DOHH2 (cell line): ENCODE measurements at regions not wholly inside any gene's neighbourhood (a gene's known extent, or its start where the extent isn't known, plus 50 kb on each side); places are given as distances from the start of the nearest gene placed in this dataset.

Source experiments
- H3F3A ChIP-seq: fragments of 200-600 bp; sonication (generic), shearing (Covaris generic); 2 replicates; pipeline ENCODE4 v1.6.0; 2016; ENCODE audit warnings: antibody characterized with exemption, mild to moderate bottlenecking; ENCODE audit not compliant: control insufficient read depth, insufficient read depth
- H3K27ac ChIP-seq: fragments of 200-600 bp; sonication (generic); 2 replicates; pipeline ENCODE4 v1.5.1; 2014; ENCODE audit warnings: low read depth, mild to moderate bottlenecking, low read length, moderate library complexity
- H3K27me3 ChIP-seq: fragments of 200-600 bp; sonication (generic); 2 replicates; pipeline ENCODE4 v1.6.1; 2014; ENCODE audit warnings: mild to moderate bottlenecking, low read length, mixed read lengths; ENCODE audit not compliant: control insufficient read depth
- H3K36me3 ChIP-seq: fragments of 200-600 bp; sonication (generic); 2 replicates; pipeline ENCODE4 v1.6.1; 2014; ENCODE audit warnings: mild to moderate bottlenecking, low read length, moderate library complexity, mixed read lengths; ENCODE audit not compliant: control insufficient read depth
- H3K4me1 ChIP-seq: fragments of 200-600 bp; sonication (generic); 2 replicates; pipeline ENCODE4 v1.6.1; 2014; ENCODE audit warnings: mild to moderate bottlenecking, low read length, mixed read lengths; ENCODE audit not compliant: control insufficient read depth
- H3K4me2 ChIP-seq: fragments of 200-600 bp; sonication (generic); 2 replicates; pipeline ENCODE4 v1.6.0; 2014; ENCODE audit warnings: mild to moderate bottlenecking, low read length, moderate library complexity
- H3K4me3 ChIP-seq: fragments of 200-600 bp; sonication (generic); 2 replicates; pipeline ENCODE4 v1.5.1; 2014; ENCODE audit warnings: mild to moderate bottlenecking, low read length, mixed read lengths
- H3K79me2 ChIP-seq: fragments of 200-600 bp; sonication (generic); 2 replicates; pipeline ENCODE4 v1.6.1; 2014; ENCODE audit warnings: mild to moderate bottlenecking, low read length, mixed read lengths; ENCODE audit not compliant: control insufficient read depth
- H3K9me2 ChIP-seq: fragments of 200-600 bp; sonication (generic); replicated peaks from 2 replicates; pipeline ENCODE4 v1.6.1; 2014; ENCODE audit warnings: mild to moderate bottlenecking, low read length, mixed read lengths; ENCODE audit not compliant: control insufficient read depth
- H3K9me3 ChIP-seq: fragments of 200-600 bp; sonication (generic); 2 replicates; pipeline ENCODE4 v1.6.1; 2014; ENCODE audit warnings: antibody characterized with exemption, low read length, mixed read lengths; ENCODE audit not compliant: control insufficient read depth, insufficient read depth
- H4K20me1 ChIP-seq: fragments of 200-600 bp; sonication (generic); 2 replicates; pipeline ENCODE4 v1.6.0; 2014; ENCODE audit warnings: low read depth, mild to moderate bottlenecking, antibody characterized with exemption, low read length, moderate library complexity; ENCODE audit not compliant: control insufficient read depth, insufficient read depth
- EZH2phosphoT487 ChIP-seq: fragments of 200-600 bp; sonication (generic); IDR thresholded peaks from 2 replicates; pipeline ENCODE4 v1.6.1; 2017; ENCODE audit warnings: borderline replicate concordance, mild to moderate bottlenecking, antibody characterized with exemption, low read length, moderate library complexity, mixed read lengths
- TF ChIP-seq, protein P1 (sequence below): fragments of 200-600 bp; sonication (generic); IDR thresholded peaks from one replicate; pipeline ENCODE4 v1.5.1; 2014; ENCODE audit warnings: antibody characterized with exemption, mild to moderate bottlenecking, low read depth, low read length; ENCODE audit not compliant: poor library complexity, severe bottlenecking

DNA sequence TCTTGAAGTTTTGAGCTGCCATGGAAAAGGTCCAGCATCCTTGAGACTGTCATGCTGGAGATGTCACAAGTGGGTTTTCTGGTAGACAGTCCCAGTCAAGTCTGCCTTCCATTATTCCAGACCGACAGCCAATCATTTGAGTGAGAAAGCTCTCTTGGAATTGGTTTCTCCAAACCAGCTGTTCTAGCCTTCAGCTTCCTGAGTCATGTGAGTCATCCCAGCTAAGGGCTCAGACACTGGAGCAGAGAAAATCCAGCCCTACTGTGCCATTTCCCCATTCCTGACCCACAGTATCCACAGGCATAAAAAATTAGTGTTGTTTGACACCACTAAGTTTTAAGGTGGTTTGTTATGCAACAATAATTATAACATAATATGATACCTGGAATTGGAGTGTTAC, 219.0 kb downstream of the ADRA2A start:
- H3F3A ChIP-seq = no peaks in the 10 kb centered on the region
- H4K20me1 ChIP-seq = no peaks in the 10 kb centered on the region
- no peak overlapping the region for H3K27ac ChIP-seq
- H3K9me2 ChIP-seq = no peaks in the 10 kb centered on the region
- H3K9me3 ChIP-seq = no peaks in the 10 kb centered on the region
- H3K27me3 ChIP-seq = no peaks in the 10 kb centered on the region; the same call in none of the 2 replicates
- TF ChIP-seq, protein P1, sequence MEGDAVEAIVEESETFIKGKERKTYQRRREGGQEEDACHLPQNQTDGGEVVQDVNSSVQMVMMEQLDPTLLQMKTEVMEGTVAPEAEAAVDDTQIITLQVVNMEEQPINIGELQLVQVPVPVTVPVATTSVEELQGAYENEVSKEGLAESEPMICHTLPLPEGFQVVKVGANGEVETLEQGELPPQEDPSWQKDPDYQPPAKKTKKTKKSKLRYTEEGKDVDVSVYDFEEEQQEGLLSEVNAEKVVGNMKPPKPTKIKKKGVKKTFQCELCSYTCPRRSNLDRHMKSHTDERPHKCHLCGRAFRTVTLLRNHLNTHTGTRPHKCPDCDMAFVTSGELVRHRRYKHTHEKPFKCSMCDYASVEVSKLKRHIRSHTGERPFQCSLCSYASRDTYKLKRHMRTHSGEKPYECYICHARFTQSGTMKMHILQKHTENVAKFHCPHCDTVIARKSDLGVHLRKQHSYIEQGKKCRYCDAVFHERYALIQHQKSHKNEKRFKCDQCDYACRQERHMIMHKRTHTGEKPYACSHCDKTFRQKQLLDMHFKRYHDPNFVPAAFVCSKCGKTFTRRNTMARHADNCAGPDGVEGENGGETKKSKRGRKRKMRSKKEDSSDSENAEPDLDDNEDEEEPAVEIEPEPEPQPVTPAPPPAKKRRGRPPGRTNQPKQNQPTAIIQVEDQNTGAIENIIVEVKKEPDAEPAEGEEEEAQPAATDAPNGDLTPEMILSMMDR = no peak
- no peak for TF ChIP-seq EZH2phosphoT487
- no peaks in the 10 kb centered on the region for H3K79me2 ChIP-seq
- no peak overlapping the region for H3K4me2 ChIP-seq
- H3K4me3 ChIP-seq = no peak overlapping the region
- H3K36me3 ChIP-seq = no peaks in the 10 kb centered on the region
- H3K4me1 ChIP-seq = no peaks in the 10 kb centered on the region

- TF ChIP-seq EZH2phosphoT487 = no peak
- TF ChIP-seq, protein P1 = no peak
- no peaks in the 10 kb centered on the region for H3K79me2 ChIP-seq
- H4K20me1 ChIP-seq = no peaks in the 10 kb centered on the region
- no peaks in the 10 kb centered on the region for H3K9me3 ChIP-seq
- H3F3A ChIP-seq = no peaks in the 10 kb centered on the region
- no peak overlapping the region for H3K27ac ChIP-seq
- no peak overlapping the region for H3K4me2 ChIP-seq
- H3K36me3 ChIP-seq = no peaks in the 10 kb centered on the region
- H3K27me3 ChIP-seq = no peaks in the 10 kb centered on the region; the same call in none of the 2 replicates
- no peaks in the 10 kb centered on the region for H3K9me2 ChIP-seq
- H3K4me1 ChIP-seq = no peaks in the 10 kb centered on the region
- H3K4me3 ChIP-seq = no peak overlapping the region
These were observed 220.6 kb downstream of the ADRA2A start for GRCh38 chr10:111297351-111297848.

DNA sequence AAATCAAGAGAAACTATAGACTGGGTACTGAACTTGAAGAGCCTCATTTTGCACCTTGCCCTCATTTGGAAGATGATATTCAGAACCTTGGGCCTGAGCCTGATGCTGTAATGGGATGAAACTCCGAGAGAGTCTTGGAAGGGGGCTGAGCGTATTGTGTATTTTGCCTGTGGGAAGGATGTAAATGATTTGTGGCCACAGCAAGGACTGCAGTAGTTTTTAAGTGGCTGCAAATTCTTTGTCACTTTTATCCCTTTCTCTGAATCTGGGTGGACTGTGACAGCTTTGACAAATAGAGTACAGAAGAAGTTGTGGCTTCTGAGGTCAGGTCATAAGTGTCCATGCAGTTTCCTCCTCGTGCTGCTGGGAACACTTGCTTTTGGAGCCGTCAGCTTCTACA, 221.2 kb downstream of the ADRA2A start:
- Histone ChIP-seq H3K4me2 (no peak overlapping the region), H3K4me3 (no peak overlapping the region)
- TF ChIP-seq EZH2phosphoT487 = no peak
- TF ChIP-seq, protein P1 = no peak

GRCh38 chr10:111299037-111299436, 222.2 kb downstream of the ADRA2A start:
- H3K4me1 ChIP-seq = no peaks in the 10 kb centered on the region
- TF ChIP-seq, protein P1 = no peak
- TF ChIP-seq EZH2phosphoT487 = no peak
- H3K4me2 ChIP-seq = no peak overlapping the region

More for the DNA sequence above, 221.2 kb downstream of the ADRA2A start:
- Histone ChIP-seq H3K27me3 (no peaks in the 10 kb centered on the region; the same call in none of the 2 replicates), H3K27ac (no peak overlapping the region), H3K9me2 (no peaks in the 10 kb centered on the region), H3K9me3 (no peaks in the 10 kb centered on the region), H3K4me1 (no peaks in the 10 kb centered on the region), H3K36me3 (no peaks in the 10 kb centered on the region), H3F3A (no peaks in the 10 kb centered on the region), H3K79me2 (no peaks in the 10 kb centered on the region), H4K20me1 (no peaks in the 10 kb centered on the region)

More at GRCh38 chr10:111299037-111299436, 222.2 kb downstream of the ADRA2A start:
- Histone ChIP-seq H3K9me3 (no peaks in the 10 kb centered on the region), H3F3A (no peaks in the 10 kb centered on the region), H3K36me3 (no peaks in the 10 kb centered on the region), H3K4me3 (no peak overlapping the region), H3K79me2 (no peaks in the 10 kb centered on the region), H3K27ac (no peak overlapping the region), H4K20me1 (no peaks in the 10 kb centered on the region), H3K9me2 (no peaks in the 10 kb centered on the region), H3K27me3 (no peaks in the 10 kb centered on the region; the same call in none of the 2 replicates)
